Pancreas (tissue), 10 donors: ENCODE measurements at regions not wholly inside any gene's neighbourhood (a gene's known extent, or its start where the extent isn't known, plus 50 kb on each side); places are given as distances from the start of the nearest gene placed in this dataset.

Experiments used
- ATAC-seq, 4 donors: fragments of 200-7000 bp; cut with Tn5 transposase; one replicate each; pipeline versions ENCODE4 v1.8.0 to v1.9.1; 2020; ENCODE audit warnings: mild to moderate bottlenecking in 4 of 4, moderate library complexity in 4 of 4
- DNase-seq, 6 donors: peaks; one replicate each; pipeline ENCODE4 v3.0.0-alpha.2; 2020
- FAIRE-seq: peaks from 2 replicates; lab custom pipeline; 2012; peaks lifted over from hg19 to GRCh38; lab: Jason Lieb, UNC
- H3K27ac ChIP-seq, 4 donors: fragments of 200-600 bp; sonication (generic); 1 replicate in 3 of 4; 2 replicates in 1 of 4; pipeline versions ENCODE4 v1.5.0 to v1.8.0; 2020
- H3K27me3 ChIP-seq, 4 donors: fragments of 200-600 bp; one replicate each; pipeline ENCODE4 v1.8.0; 2021
- H3K36me3 ChIP-seq, 3 donors: fragments of 200-600 bp; sonication (generic) in 1 of 3; one replicate each; pipeline versions ENCODE4 v1.5.0 to v1.8.0; 2020 to 2021
- H3K4me1 ChIP-seq, 3 donors: fragments of 200-600 bp; one replicate each; pipeline ENCODE4 v1.8.0; 2021
- H3K4me3 ChIP-seq, 4 donors: fragments of 200-600 bp; sonication (generic) in 2 of 4; one replicate each; pipeline versions ENCODE4 v1.5.0 to v1.8.0; 2020 to 2021
- H3K9me3 ChIP-seq, 4 donors: fragments of 200-600 bp; one replicate each; pipeline ENCODE4 v1.8.0; 2021
- WGBS, 2 donors: extraction: QIAGEN DNeasy Blood & Tissue Kit; methylation state at CpG; one replicate each; pipeline ENCODE4 v1.1.7; 2013; 5-methylcytosine and 5-hydroxymethylcytosine counted together
- intact Hi-C, 3 donors: fragments of 100-400 bp; cut with DNase I; formaldehyde crosslinking; loops; one replicate each; pipeline versions ENCODE4 v1.11.1 to v1.14.2; 2022
- TF ChIP-seq, protein P1 (sequence below), 4 donors: fragments of 200-600 bp; sonication (generic) in 3 of 4; IDR thresholded peaks; one replicate each; pipeline versions ENCODE4 v1.5.0 to v1.8.0; 2021; ENCODE audit warnings: antibody characterized with exemption in 4 of 4
- donor health status: healthy with polysubstance abuse.
- donor health status: DM: no; HTN: no; CAD: no; lungs with moderate emphysema.
- donor health status: DM: no; HTN: no; CAD: no.
- donor health status: control.
- donor health status: control.
- donor health status: Bipolar disorder and iron deficiency.
- donor health status: DM: yes; HTN: yes; CAD: no.
- donor health status: DM: no; HTN: no; CAD: no.
- donor health status: DM: no; HTN: no; CAD: no.
- donor health status: DM: yes; HTN: yes; CAD: no.

DNA sequence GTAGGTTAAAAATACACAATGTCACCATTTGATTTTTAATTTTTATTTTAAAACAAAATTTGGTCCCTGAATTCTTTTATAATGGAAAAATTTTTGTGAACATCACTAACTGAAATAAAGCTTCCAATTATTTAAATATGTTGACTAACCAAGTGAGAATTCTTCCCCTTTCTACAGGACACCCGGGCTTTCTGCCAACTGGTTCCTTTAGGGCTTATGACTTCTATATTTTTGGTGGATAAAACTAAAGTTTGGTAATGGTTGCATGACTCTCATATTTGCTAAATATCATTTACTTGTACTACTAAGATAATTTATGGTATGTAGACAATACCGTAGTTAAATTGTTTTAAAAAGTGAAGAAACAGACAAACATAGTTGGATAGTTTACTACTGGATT, 291.0 kb upstream of the DOK6 start:
- H3K9me3 ChIP-seq = no peaks in the 10 kb centered on the region
- TF ChIP-seq, protein P1, sequence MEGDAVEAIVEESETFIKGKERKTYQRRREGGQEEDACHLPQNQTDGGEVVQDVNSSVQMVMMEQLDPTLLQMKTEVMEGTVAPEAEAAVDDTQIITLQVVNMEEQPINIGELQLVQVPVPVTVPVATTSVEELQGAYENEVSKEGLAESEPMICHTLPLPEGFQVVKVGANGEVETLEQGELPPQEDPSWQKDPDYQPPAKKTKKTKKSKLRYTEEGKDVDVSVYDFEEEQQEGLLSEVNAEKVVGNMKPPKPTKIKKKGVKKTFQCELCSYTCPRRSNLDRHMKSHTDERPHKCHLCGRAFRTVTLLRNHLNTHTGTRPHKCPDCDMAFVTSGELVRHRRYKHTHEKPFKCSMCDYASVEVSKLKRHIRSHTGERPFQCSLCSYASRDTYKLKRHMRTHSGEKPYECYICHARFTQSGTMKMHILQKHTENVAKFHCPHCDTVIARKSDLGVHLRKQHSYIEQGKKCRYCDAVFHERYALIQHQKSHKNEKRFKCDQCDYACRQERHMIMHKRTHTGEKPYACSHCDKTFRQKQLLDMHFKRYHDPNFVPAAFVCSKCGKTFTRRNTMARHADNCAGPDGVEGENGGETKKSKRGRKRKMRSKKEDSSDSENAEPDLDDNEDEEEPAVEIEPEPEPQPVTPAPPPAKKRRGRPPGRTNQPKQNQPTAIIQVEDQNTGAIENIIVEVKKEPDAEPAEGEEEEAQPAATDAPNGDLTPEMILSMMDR (IDR thresholded peaks at IDR 0.05) = no peak
- H3K4me3 ChIP-seq = no peak overlapping the region
- FAIRE-seq (no peak), DNase-seq (no peak), ATAC-seq (no peak)
- no peaks in the 10 kb centered on the region for H3K36me3 ChIP-seq
- intact Hi-C loops = no loop called here
- H3K4me1 ChIP-seq = no peaks in the 10 kb centered on the region
- no peak overlapping the region for H3K27ac ChIP-seq
- 23 to 32% methylated on average over 2 of the region's 2 CpGs for WGBS, 2 donors
- H3K27me3 ChIP-seq = no peaks in the 10 kb centered on the region

DNA sequence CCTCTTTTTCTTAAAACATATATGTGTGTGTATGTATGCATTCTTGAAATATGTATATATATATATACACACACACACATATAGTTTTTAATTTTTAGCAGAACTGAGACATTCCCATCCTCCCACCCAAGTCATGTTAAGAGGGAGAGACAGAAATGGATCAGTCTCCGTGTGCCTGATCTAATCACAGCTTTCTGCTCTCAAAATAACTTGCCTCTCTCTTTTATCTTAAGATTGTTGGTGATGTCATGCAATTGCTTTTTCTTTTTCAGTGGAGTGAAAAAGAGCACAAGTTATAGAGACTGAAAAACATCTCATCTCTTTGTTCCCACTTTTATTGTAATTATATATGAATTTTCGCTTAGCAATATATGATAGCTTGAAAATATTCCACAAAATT, 279.9 kb upstream of the DOK6 start:
- Histone ChIP-seq H3K9me3 (no peaks in the 10 kb centered on the region), H3K36me3 (no peaks in the 10 kb centered on the region), H3K4me3 (no peak overlapping the region), H3K27ac (no peak overlapping the region), H3K27me3 (no peaks in the 10 kb centered on the region), H3K4me1 (no peaks in the 10 kb centered on the region)
- DNase-seq (no peak), FAIRE-seq (no peak), ATAC-seq (no peak)
- intact Hi-C loops = no loop called here
- WGBS, 2 donors = 55 to 70% methylated on average over 2 of the region's 2 CpGs
- TF ChIP-seq, protein P1 (IDR thresholded peaks at IDR 0.05) = no peak

DNA sequence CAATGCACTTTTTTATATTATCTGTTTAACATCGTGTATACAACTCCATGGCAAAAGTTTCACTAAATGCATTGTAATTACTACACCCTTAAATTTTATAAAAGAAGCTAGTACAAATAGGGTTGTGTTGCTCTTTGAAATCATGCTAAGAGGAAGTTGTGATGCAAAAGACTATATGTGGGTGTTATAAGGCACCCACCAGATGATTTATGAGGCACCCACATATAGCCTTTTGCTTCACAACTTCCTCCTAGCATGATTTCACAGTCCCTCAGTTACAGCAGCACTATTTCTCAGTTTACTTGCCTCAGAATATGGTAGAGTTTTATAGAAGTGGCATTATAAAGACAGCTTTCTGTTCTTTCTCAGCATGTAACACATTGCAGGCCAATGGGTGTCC, 277.3 kb upstream of the DOK6 start:
- intact Hi-C loops = no loop called here
- ATAC-seq = no peak
- WGBS, 2 donors = 34 to 59% methylated on average over 1 of the region's 1 CpG

DNA sequence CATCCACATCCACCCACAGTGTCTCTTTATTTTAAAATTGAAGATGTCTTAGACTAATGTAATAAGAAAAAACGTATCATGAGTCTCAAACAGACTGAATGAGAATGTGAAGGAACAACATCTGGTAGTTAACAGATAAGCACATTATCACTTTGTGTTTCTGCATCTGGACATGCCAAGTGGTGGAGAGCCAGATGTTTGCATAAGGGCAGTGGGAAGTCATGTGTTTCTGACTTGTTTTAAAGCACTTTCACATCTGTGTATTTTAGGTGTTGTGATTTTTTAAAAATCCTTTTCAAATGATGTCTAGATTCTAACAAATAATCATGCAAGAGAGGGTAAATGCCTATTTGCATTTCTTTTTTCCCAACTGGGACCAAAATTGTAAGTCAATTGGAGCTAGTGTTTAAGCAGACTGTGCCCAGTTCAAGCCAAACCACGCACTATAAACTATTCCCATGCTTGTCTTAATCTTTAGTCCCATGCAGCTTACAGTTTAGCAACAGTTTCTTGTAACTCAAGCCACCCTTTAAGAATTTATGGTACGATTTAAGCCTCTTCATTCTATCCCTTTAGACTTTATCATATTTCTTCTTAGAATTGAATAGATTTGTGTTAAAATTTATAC, 272.7 kb upstream of the DOK6 start:
- Histone ChIP-seq H3K27ac (no peak overlapping the region), H3K9me3 (no peaks in the 10 kb centered on the region), H3K4me3 (no peak overlapping the region), H3K4me1 (no peaks in the 10 kb centered on the region), H3K27me3 (no peaks in the 10 kb centered on the region), H3K36me3 (no peaks in the 10 kb centered on the region)
- ATAC-seq = no peak
- no peak for FAIRE-seq
- DNase-seq = no peak
- 40 to 53% methylated on average over 3 of the region's 3 CpGs for WGBS, 2 donors
- TF ChIP-seq, protein P1 (IDR thresholded peaks at IDR 0.05) = no peak
- intact Hi-C loops = no loop called here

More for the DNA sequence above, 277.3 kb upstream of the DOK6 start:
- Histone ChIP-seq H3K36me3 (no peaks in the 10 kb centered on the region), H3K27ac (no peak overlapping the region), H3K4me3 (no peak overlapping the region), H3K9me3 (no peaks in the 10 kb centered on the region), H3K27me3 (no peaks in the 10 kb centered on the region), H3K4me1 (no peaks in the 10 kb centered on the region)
- DNase-seq (no peak), FAIRE-seq (no peak)
- TF ChIP-seq, protein P1 (IDR thresholded peaks at IDR 0.05) = no peak

DNA sequence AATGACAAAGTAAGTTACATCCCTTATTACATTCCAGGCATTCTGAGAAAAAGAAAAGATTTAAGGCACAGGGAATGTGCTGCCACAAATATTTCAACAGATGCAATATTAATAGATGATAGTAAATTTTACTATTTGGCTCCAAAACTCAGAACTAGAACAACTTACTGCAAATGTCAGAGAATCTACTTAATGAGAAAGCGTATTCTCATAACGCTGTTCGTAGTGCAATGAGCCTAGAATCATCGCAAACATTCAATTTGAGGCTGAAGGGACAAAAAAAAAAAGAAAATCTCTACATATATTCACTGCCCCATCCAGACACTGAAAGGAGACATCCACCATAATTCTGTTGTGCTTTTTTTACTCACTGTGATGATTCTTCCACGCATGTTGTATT, 272.1 kb upstream of the DOK6 start:
- Histone ChIP-seq H3K27me3 (no peaks in the 10 kb centered on the region), H3K4me1 (no peaks in the 10 kb centered on the region), H3K36me3 (no peaks in the 10 kb centered on the region), H3K27ac (no peak overlapping the region), H3K4me3 (no peak overlapping the region), H3K9me3 (no peaks in the 10 kb centered on the region)
- intact Hi-C loops = no loop called here
- no peak for DNase-seq
- WGBS, 2 donors = 71 to 90% methylated on average over 5 of the region's 5 CpGs
- FAIRE-seq = no peak
- TF ChIP-seq, protein P1 (IDR thresholded peaks at IDR 0.05) = no peak
- no peak for ATAC-seq
